K562 (cell line): ENCODE measurements at regions not wholly inside any gene's neighbourhood (a gene's known extent, or its start where the extent isn't known, plus 50 kb on each side); places are given as distances from the start of the nearest gene placed in this dataset.
A peak's percentile ranks its signal among the peaks of the same experiment; 100 is the strongest.

Experiments used
- FOS ChIP-seq: IDR thresholded peaks from 3 replicates; pipeline ENCODE4 v1.6.1; 2011; ENCODE audit not compliant: insufficient read length; ENCODE audit errors: extremely low read depth
- FOXP1 ChIP-seq: sonication (generic); formaldehyde crosslinking; IDR thresholded peaks from 2 replicates; pipeline ENCODE4 v1.8.0; 2022; ENCODE audit warnings: mild to moderate bottlenecking, missing genetic modification reagents
- HDAC3 ChIP-seq: fragments of 450-650 bp; IDR thresholded peaks from 2 replicates; pipeline ENCODE4 v1.6.1; 2018; ENCODE audit warnings: borderline replicate concordance, mild to moderate bottlenecking, moderate library complexity; ENCODE audit not compliant: partially characterized antibody
- JUND ChIP-seq, 2 experiments: IDR thresholded peaks; 2 replicates in 1 of 2; 3 replicates in 1 of 2; pipeline ENCODE4 v1.6.1; 2011; ENCODE audit warnings: borderline replicate concordance in 2 of 2, low read depth in 2 of 2, low read length in 2 of 2, improper control_type of control experiment in 1 of 2, missing biosample characterization in 1 of 2, missing genetic modification characterization in 1 of 2, missing genetic modification reagents in 1 of 2
- KLF10 ChIP-seq: fragments of 250-450 bp; sonication (Bioruptor Pico); IDR thresholded peaks from 2 replicates; pipeline ENCODE4 v1.6.1; 2021; ENCODE audit warnings: matching md5 sums
- MAFG ChIP-seq: fragments of 450-650 bp; conservative IDR thresholded peaks from 2 replicates; pipeline ENCODE4 v1.6.1; 2016; ENCODE audit warnings: missing genetic modification characterization, missing compliant biosample characterization
- MEF2D ChIP-seq: conservative IDR thresholded peaks from 2 replicates; pipeline ENCODE4 v1.6.1; 2016; ENCODE audit warnings: low read depth, missing genetic modification characterization, missing compliant biosample characterization
- NEUROD1 ChIP-seq: fragments of 150-350 bp; IDR thresholded peaks from 2 replicates; pipeline ENCODE4 v1.6.1; 2014; ENCODE audit warnings: borderline replicate concordance, low read length, low read depth; ENCODE audit not compliant: partially characterized antibody
- PHF8 ChIP-seq: fragments of 200-600 bp; sonication (generic); IDR thresholded peaks from 2 replicates; pipeline ENCODE4 v1.6.1; 2012; ENCODE audit warnings: mixed run types, mild to moderate bottlenecking, inconsistent platforms, low read length, moderate library complexity, borderline replicate concordance
- RFX1 ChIP-seq: fragments of 450-650 bp; IDR thresholded peaks from 2 replicates; pipeline ENCODE4 v1.6.1; 2016; ENCODE audit warnings: mild to moderate bottlenecking, moderate library complexity
- SPI1 ChIP-seq: IDR thresholded peaks from 2 replicates; pipeline ENCODE4 v1.6.1; 2011; ENCODE audit warnings: low read depth, low read length, control low read depth, borderline replicate concordance
- XRCC5 ChIP-seq: fragments of 200-400 bp; formaldehyde crosslinking; IDR thresholded peaks from 2 replicates; pipeline ENCODE4 v1.6.1; 2017; ENCODE audit warnings: low read depth, mild to moderate bottlenecking, low read length
- ZBTB1 ChIP-seq: sonication (generic); formaldehyde crosslinking; IDR thresholded peaks from 2 replicates; pipeline ENCODE4 v1.8.1; 2023; ENCODE audit warnings: missing genetic modification reagents, low read depth, mild to moderate bottlenecking, borderline replicate concordance
- ZBTB8A ChIP-seq: fragments of 450-650 bp; IDR thresholded peaks from 2 replicates; pipeline ENCODE4 v1.6.1; 2018; ENCODE audit warnings: mild to moderate bottlenecking, moderate library complexity; ENCODE audit not compliant: partially characterized antibody
- ZNF133 ChIP-seq: fragments of 250-450 bp; sonication (Bioruptor Pico); IDR thresholded peaks from 2 replicates; pipeline ENCODE4 v1.4.0; 2020; ENCODE audit warnings: mild to moderate bottlenecking
- ZNF785 ChIP-seq: fragments of 250-450 bp; sonication (Bioruptor Pico); IDR thresholded peaks from 2 replicates; pipeline ENCODE4 v1.4.0; 2020; ENCODE audit warnings: mild to moderate bottlenecking
- TF ChIP-seq, protein P1 (sequence below): sonication (generic); IDR thresholded peaks from 2 replicates; pipeline ENCODE4 v1.6.1; 2016
- TF ChIP-seq, protein P2 (sequence below): fragments of 250-450 bp; sonication (Bioruptor Pico); IDR thresholded peaks from 2 replicates; pipeline ENCODE4 v1.4.0; 2020
- TF ChIP-seq, protein P3 (sequence below): fragments of 450-650 bp; IDR thresholded peaks from 2 replicates; pipeline ENCODE4 v1.6.1; 2018; ENCODE audit warnings: mild to moderate bottlenecking, low read depth; ENCODE audit not compliant: partially characterized antibody
- TF ChIP-seq, protein P4 (sequence below): fragments of 450-650 bp; IDR thresholded peaks from 2 replicates; pipeline ENCODE4 v1.6.1; 2016; ENCODE audit warnings: missing biosample characterization, missing genetic modification characterization
- TF ChIP-seq, protein P5 (sequence below), 3 experiments: IDR thresholded peaks in 2 of 3; conservative IDR thresholded peaks in 1 of 3; 2 replicates each; pipeline ENCODE4 v1.5.1; 2011 to 2012; ENCODE audit warnings: low read length in 3 of 3, mild to moderate bottlenecking in 3 of 3, control low read depth in 2 of 3, improper control_type of control experiment in 1 of 3, inconsistent platforms in 1 of 3, low read depth in 1 of 3, mixed read lengths in 1 of 3, moderate library complexity in 1 of 3; ENCODE audit not compliant: insufficient read depth in 2 of 3

DNA sequence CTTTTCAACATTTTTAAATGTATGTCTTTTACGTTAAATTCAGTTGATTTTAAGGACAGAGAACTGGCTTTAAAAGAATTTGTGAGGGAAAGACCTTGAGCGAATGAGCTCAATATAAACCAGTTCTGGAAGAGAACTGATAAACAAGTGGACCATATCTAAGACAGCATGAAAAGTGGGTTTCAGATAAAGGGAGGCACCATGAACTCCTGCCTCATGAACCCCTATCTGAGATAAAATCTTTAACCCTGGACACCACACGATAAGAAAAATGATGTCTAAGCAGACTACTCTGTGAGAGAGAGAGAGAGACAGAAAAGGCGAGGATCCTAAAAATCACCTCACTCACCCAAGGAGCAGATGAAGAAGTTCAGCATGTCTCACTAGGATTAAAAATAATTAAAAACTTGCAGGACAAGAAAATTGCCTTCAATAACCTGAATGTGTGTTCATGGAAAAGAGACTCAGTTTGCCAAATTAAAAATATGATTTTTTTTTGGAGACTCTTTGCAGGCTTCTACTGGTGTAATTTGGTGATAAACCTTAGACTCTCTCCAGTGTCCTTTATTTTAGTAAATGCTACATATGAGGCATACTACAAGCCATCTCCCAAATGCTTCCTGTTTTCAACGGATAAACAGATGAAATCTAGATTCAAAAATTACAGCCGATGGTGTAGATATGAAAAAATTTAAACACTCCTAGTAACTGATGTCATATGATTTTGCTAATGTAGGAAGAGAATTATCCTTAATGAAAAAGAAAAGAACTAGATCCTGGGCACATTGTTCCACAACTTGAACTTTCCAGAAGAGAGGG lies 299.5 kb downstream of the ADGB start (continued):
- TF ChIP-seq PHF8, result no peak
- peak; percentile 72 for TF ChIP-seq NEUROD1
- no peak for TF ChIP-seq ZNF785 (CRISPR knock-in tag)
- TF ChIP-seq, protein P1, sequence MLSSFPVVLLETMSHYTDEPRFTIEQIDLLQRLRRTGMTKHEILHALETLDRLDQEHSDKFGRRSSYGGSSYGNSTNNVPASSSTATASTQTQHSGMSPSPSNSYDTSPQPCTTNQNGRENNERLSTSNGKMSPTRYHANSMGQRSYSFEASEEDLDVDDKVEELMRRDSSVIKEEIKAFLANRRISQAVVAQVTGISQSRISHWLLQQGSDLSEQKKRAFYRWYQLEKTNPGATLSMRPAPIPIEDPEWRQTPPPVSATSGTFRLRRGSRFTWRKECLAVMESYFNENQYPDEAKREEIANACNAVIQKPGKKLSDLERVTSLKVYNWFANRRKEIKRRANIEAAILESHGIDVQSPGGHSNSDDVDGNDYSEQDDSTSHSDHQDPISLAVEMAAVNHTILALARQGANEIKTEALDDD, result peak; percentile 57
- TF ChIP-seq, protein P2, sequence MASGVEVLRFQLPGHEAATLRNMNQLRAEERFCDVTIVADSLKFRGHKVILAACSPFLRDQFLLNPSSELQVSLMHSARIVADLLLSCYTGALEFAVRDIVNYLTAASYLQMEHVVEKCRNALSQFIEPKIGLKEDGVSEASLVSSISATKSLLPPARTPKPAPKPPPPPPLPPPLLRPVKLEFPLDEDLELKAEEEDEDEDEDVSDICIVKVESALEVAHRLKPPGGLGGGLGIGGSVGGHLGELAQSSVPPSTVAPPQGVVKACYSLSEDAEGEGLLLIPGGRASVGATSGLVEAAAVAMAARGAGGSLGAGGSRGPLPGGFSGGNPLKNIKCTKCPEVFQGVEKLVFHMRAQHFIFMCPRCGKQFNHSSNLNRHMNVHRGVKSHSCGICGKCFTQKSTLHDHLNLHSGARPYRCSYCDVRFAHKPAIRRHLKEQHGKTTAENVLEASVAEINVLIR (CRISPR knock-in tag), result peak; percentile 16; the same call in 1 of the 2 replicates
- TF ChIP-seq, protein P3, sequence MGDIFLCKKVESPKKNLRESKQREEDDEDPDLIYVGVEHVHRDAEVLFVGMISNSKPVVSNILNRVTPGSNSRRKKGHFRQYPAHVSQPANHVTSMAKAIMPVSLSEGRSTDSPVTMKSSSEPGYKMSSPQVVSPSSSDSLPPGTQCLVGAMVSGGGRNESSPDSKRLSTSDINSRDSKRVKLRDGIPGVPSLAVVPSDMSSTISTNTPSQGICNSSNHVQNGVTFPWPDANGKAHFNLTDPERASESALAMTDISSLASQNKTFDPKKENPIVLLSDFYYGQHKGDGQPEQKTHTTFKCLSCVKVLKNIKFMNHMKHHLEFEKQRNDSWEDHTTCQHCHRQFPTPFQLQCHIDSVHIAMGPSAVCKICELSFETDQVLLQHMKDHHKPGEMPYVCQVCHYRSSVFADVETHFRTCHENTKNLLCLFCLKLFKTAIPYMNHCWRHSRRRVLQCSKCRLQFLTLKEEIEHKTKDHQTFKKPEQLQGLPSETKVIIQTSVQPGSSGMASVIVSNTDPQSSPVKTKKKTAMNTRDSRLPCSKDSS, result no peak
- no peak for TF ChIP-seq ZBTB8A
- no peak for TF ChIP-seq ZBTB1
- TF ChIP-seq HDAC3, result peak; percentile 57
- no peak for TF ChIP-seq KLF10 (CRISPR knock-in tag)
- TF ChIP-seq, protein P4, sequence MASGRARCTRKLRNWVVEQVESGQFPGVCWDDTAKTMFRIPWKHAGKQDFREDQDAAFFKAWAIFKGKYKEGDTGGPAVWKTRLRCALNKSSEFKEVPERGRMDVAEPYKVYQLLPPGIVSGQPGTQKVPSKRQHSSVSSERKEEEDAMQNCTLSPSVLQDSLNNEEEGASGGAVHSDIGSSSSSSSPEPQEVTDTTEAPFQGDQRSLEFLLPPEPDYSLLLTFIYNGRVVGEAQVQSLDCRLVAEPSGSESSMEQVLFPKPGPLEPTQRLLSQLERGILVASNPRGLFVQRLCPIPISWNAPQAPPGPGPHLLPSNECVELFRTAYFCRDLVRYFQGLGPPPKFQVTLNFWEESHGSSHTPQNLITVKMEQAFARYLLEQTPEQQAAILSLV (tag), result no peak
- TF ChIP-seq MEF2D, result peak; percentile 64; the same call in 1 of the 2 replicates
- TF ChIP-seq FOXP1 (CRISPR knock-in tag), result no peak
- TF ChIP-seq FOS, result no peak
- peak; percentile 68 for TF ChIP-seq MAFG
- TF ChIP-seq, protein P5, sequence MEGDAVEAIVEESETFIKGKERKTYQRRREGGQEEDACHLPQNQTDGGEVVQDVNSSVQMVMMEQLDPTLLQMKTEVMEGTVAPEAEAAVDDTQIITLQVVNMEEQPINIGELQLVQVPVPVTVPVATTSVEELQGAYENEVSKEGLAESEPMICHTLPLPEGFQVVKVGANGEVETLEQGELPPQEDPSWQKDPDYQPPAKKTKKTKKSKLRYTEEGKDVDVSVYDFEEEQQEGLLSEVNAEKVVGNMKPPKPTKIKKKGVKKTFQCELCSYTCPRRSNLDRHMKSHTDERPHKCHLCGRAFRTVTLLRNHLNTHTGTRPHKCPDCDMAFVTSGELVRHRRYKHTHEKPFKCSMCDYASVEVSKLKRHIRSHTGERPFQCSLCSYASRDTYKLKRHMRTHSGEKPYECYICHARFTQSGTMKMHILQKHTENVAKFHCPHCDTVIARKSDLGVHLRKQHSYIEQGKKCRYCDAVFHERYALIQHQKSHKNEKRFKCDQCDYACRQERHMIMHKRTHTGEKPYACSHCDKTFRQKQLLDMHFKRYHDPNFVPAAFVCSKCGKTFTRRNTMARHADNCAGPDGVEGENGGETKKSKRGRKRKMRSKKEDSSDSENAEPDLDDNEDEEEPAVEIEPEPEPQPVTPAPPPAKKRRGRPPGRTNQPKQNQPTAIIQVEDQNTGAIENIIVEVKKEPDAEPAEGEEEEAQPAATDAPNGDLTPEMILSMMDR (IDR thresholded peaks at IDR 0.05 in 2 of 3, conservative IDR thresholded peaks at IDR 0.05 in 1 of 3; ENCODE audit: insufficient read depth in 2 of 3, low read depth in 1 of 3, low read length in 3 of 3), result no peak
- TF ChIP-seq SPI1, result no peak
- TF ChIP-seq XRCC5, result no peak
- no peak for TF ChIP-seq ZNF133 (CRISPR knock-in tag)
- no peak for TF ChIP-seq RFX1
- peak; percentile 75; the same call in 1 of the 2 replicates for TF ChIP-seq JUND (IDR thresholded peaks at IDR 0.05; ENCODE audit: borderline replicate concordance, low read depth, low read length)
- peak; percentile 70; the same call in 1 of the 3 replicates for TF ChIP-seq JUND (tag; IDR thresholded peaks at IDR 0.05; ENCODE audit: borderline replicate concordance, low read depth, low read length)
